Thyroid gland (tissue), 4 donors: ENCODE measurements at regions not wholly inside any gene's neighbourhood (a gene's known extent, or its start where the extent isn't known, plus 50 kb on each side); places are given as distances from the start of the nearest gene placed in this dataset.

ENCODE experiments used
- DNase-seq, 2 donors: peaks; one replicate each; pipeline ENCODE4 v3.0.0-alpha.2; 2019
- H3K27ac ChIP-seq, 3 donors: fragments of 200-600 bp; sonication (generic); 1 replicate in 2 of 3; 2 replicates in 1 of 3; pipeline ENCODE4 v1.5.1; 2016 to 2019; ENCODE audit warnings: mild to moderate bottlenecking in 1 of 3, moderate library complexity in 1 of 3
- H3K27me3 ChIP-seq: fragments of 200-600 bp; sonication (generic); one replicate; pipeline ENCODE4 v1.5.1; 2019
- H3K36me3 ChIP-seq, 2 donors: fragments of 200-600 bp; sonication (generic); one replicate each; pipeline ENCODE4 v1.5.1; 2016 to 2019
- H3K4me1 ChIP-seq, 2 donors: fragments of 200-600 bp; sonication (generic); one replicate each; pipeline ENCODE4 v1.5.1; 2017 to 2019
- H3K4me3 ChIP-seq, 3 donors: fragments of 200-600 bp; sonication (generic); replicated peaks in 1 of 3; 1 replicate in 2 of 3; 2 replicates in 1 of 3; pipeline ENCODE4 v1.5.1; 2016; ENCODE audit warnings: mild to moderate bottlenecking in 1 of 3
- H3K9me3 ChIP-seq: fragments of 200-600 bp; sonication (generic); one replicate; pipeline ENCODE4 v1.5.1; 2017
- CTCF ChIP-seq, 6 experiments: fragments of 200-600 bp in 3 of 6; fragments of 450-650 bp in 3 of 6; sonication (generic) in 3 of 6; IDR thresholded peaks; one replicate each; pipeline ENCODE4 v1.5.1; 2016 to 2019; ENCODE audit warnings: antibody characterized with exemption in 6 of 6, mild to moderate bottlenecking in 2 of 6, inconsistent platforms in 1 of 6, moderate library complexity in 1 of 6
- POLR2A ChIP-seq, 2 donors: fragments of 450-650 bp; IDR thresholded peaks; one replicate each; pipeline ENCODE4 v1.6.1; 2017; ENCODE audit warnings: antibody characterized with exemption in 2 of 2, mild to moderate bottlenecking in 2 of 2, moderate library complexity in 1 of 2
- WGBS, 2 donors: methylation state at CpG; one replicate each; pipeline ENCODE4 v1.1.5; 2017; 5-methylcytosine and 5-hydroxymethylcytosine counted together
- intact Hi-C: fragments of 100-400 bp; cut with DNase I; formaldehyde crosslinking; loops from one replicate; pipeline ENCODE4 v1.15.1; 2023

DNA sequence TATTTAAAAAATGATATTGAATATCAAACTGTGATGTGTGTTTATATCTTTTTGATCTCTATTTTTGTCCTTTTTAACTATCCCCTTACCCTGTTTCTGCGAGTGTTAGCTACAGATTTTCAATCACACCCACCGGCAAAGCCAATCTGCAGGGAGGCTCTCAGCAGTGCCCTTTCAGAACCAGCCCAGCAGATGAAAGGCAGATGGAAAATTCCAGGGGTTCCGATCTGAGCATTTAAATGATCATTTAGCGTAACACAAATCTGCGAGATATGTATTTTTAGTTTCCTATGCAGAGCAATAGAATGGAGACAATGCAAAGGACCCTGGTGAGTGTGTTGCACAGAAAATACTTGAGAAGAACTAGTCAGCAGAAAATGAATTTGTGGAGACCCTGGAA, 2170.5 kb upstream of the PIK3C3 start:
- no peak for TF ChIP-seq CTCF (IDR thresholded peaks at IDR 0.05)
- no peak for TF ChIP-seq POLR2A (IDR thresholded peaks at IDR 0.05)
- H3K27ac ChIP-seq, result no peak overlapping the region
- WGBS, 2 donors, result 89 to 91% methylated on average over 5 of the region's 5 CpGs
- no peaks in the 10 kb centered on the region for H3K27me3 ChIP-seq
- no peaks in the 10 kb centered on the region for H3K4me1 ChIP-seq
- H3K4me3 ChIP-seq, result no peak overlapping the region
- H3K36me3 ChIP-seq, result no peaks in the 10 kb centered on the region
- no peaks in the 10 kb centered on the region for H3K9me3 ChIP-seq
- DNase-seq, result no peak
- intact Hi-C loops, result no loop called here

GRCh38 chr18:39781565-39781964, 2173.5 kb upstream of the PIK3C3 start:
- Histone ChIP-seq H3K36me3 (no peaks in the 10 kb centered on the region), H3K4me1 (no peaks in the 10 kb centered on the region)
- intact Hi-C loops, result no loop called here

DNA sequence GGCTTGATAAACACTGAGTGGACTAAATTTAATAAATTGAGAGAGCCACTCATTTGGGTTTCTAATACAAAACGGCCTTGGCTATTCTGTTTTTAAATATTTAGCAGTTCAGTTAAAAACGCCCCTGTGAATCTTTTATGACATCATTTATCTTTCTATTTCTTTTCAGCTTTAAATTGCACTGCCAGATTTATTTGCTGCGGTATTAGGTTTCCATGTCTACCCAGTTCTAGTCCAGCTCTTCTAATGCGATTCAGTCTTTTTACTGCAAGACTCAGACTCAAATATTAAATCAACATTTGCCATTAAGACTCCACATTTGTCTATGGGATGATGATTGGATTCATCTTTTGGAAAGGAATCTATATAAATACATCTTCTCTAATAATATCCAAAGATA, 2174.3 kb upstream of the PIK3C3 start:
- Histone ChIP-seq H3K9me3 (no peaks in the 10 kb centered on the region), H3K36me3 (no peaks in the 10 kb centered on the region), H3K4me3 (no peak overlapping the region), H3K27me3 (no peaks in the 10 kb centered on the region), H3K4me1 (no peaks in the 10 kb centered on the region), H3K27ac (no peak overlapping the region)
- TF ChIP-seq POLR2A (IDR thresholded peaks at IDR 0.05) (no peak), CTCF (IDR thresholded peaks at IDR 0.05) (no peak)
- WGBS, 2 donors, result 80 to 94% methylated on average over 4 of the region's 4 CpGs
- intact Hi-C loops, result no loop called here
- DNase-seq, result no peak

More at GRCh38 chr18:39781565-39781964, 2173.5 kb upstream of the PIK3C3 start:
- DNase-seq, result no peak
- H3K27ac ChIP-seq, result no peak overlapping the region
- 88 to 94% methylated on average over 6 of the region's 6 CpGs for WGBS, 2 donors
- H3K27me3 ChIP-seq, result no peaks in the 10 kb centered on the region
- no peak for TF ChIP-seq CTCF (IDR thresholded peaks at IDR 0.05)
- TF ChIP-seq POLR2A (IDR thresholded peaks at IDR 0.05), result no peak
- H3K4me3 ChIP-seq, result no peak overlapping the region
- H3K9me3 ChIP-seq, result no peaks in the 10 kb centered on the region

DNA sequence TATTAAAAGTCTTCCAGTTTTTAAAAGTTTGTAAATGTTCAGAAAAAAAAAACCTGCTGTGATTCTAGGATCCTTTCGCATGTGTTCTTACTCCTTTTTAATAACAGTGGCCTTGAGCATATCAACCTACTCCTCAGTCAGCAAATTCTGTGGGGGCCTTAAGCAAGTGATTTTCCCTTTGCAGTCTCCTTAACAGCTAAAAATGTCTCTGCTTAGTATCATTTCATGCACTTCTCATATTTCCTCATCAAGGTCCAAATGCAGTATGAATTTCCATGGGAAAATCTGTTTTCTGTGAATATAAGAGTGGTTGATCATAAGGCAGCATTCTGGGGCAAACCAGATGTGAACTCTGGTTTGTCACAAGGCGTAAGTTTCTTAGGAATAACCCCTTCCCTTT, 2175.1 kb upstream of the PIK3C3 start:
- H3K27ac ChIP-seq, result no peak overlapping the region
- no peaks in the 10 kb centered on the region for H3K4me1 ChIP-seq
- no peak overlapping the region for H3K4me3 ChIP-seq
- TF ChIP-seq POLR2A (IDR thresholded peaks at IDR 0.05) (no peak), CTCF (IDR thresholded peaks at IDR 0.05) (no peak)
- H3K9me3 ChIP-seq, result no peaks in the 10 kb centered on the region
- no peaks in the 10 kb centered on the region for H3K27me3 ChIP-seq
- no peaks in the 10 kb centered on the region for H3K36me3 ChIP-seq
- DNase-seq, result no peak
- 89 to 91% methylated on average over 2 of the region's 2 CpGs for WGBS, 2 donors
- intact Hi-C loops, result no loop called here

GRCh38 chr18:39776766-39777165, 2178.3 kb upstream of the PIK3C3 start:
- Histone ChIP-seq H3K36me3 (no peaks in the 10 kb centered on the region), H3K9me3 (no peaks in the 10 kb centered on the region), H3K27me3 (no peaks in the 10 kb centered on the region), H3K27ac (no peak overlapping the region), H3K4me1 (no peaks in the 10 kb centered on the region), H3K4me3 (no peak overlapping the region)
- intact Hi-C loops, result no loop called here
- no peak for DNase-seq
- no peak for TF ChIP-seq POLR2A (IDR thresholded peaks at IDR 0.05)
- no peak for TF ChIP-seq CTCF (IDR thresholded peaks at IDR 0.05)
